Chondrocyte (in vitro differentiated cells): ENCODE measurements at regions not wholly inside any gene's neighbourhood (a gene's known extent, or its start where the extent isn't known, plus 50 kb on each side); places are given as distances from the start of the nearest gene placed in this dataset.

Experiments used
- DNase-seq: peaks from one replicate; pipeline ENCODE4 v3.0.0; 2021; ENCODE audit warnings: mixed read lengths, low spot score
- H3K27ac Mint-ChIP-seq: one replicate; pipeline ENCODE4 v1.8.0; 2021; ENCODE audit warnings: mild to moderate bottlenecking, moderate library complexity, mixed read lengths; ENCODE audit not compliant: unreplicated experiment
- H3K27me3 Mint-ChIP-seq: 2 replicates; pipeline ENCODE4 v1.8.0; 2021; ENCODE audit warnings: low read depth, mixed read lengths
- H3K36me3 Mint-ChIP-seq: 2 replicates; pipeline ENCODE4 v1.8.0; 2021; ENCODE audit warnings: low read depth, mixed read lengths
- H3K4me1 Mint-ChIP-seq: 2 replicates; pipeline ENCODE4 v1.8.0; 2021; ENCODE audit warnings: low read depth, mild to moderate bottlenecking, mixed read lengths
- H3K4me3 Mint-ChIP-seq: one replicate; pipeline ENCODE4 v1.8.0; 2021; ENCODE audit warnings: mild to moderate bottlenecking, moderate library complexity, mixed read lengths; ENCODE audit not compliant: unreplicated experiment
- H3K9me3 Mint-ChIP-seq: 2 replicates; pipeline ENCODE4 v1.8.0; 2021; ENCODE audit warnings: low read depth, mixed read lengths
- CTCF ChIP-seq: fragments of 200-600 bp; sonication (generic); IDR thresholded peaks from 2 replicates; pipeline ENCODE4 v1.5.0; 2021; ENCODE audit warnings: antibody characterized with exemption, mild to moderate bottlenecking, moderate library complexity

- Mint-ChIP-seq H3K4me3 (no peak overlapping the region), H3K4me1 (peaks cover 14% of the 10 kb centered on the region), H3K27me3 (peaks cover 19% of the 10 kb centered on the region), H3K9me3 (no peaks in the 10 kb centered on the region), H3K27ac (no peak overlapping the region), H3K36me3 (no peaks in the 10 kb centered on the region)
- peak; percentile 71 for DNase-seq
- TF ChIP-seq CTCF = no peak
Measured at GRCh38 chr4:3706565-3707422, 59.4 kb upstream of the ADRA2C start.

GRCh38 chr4:3706111-3706511 is 60.1 kb upstream of the ADRA2C start:
- Mint-ChIP-seq H3K27ac (no peak overlapping the region), H3K36me3 (no peaks in the 10 kb centered on the region), H3K9me3 (no peaks in the 10 kb centered on the region), H3K27me3 (peaks cover 19% of the 10 kb centered on the region), H3K4me3 (no peak overlapping the region), H3K4me1 (peaks cover 14% of the 10 kb centered on the region)
- peak; percentile 81 for DNase-seq
- no peak for TF ChIP-seq CTCF

GRCh38 chr4:3705236-3705987 is 60.8 kb upstream of the ADRA2C start:
- H3K4me1 Mint-ChIP-seq = peaks cover 14% of the 10 kb centered on the region
- DNase-seq = peak; percentile 61
- no peak overlapping the region for H3K4me3 Mint-ChIP-seq
- H3K27ac Mint-ChIP-seq = no peak overlapping the region
- H3K36me3 Mint-ChIP-seq = no peaks in the 10 kb centered on the region
- TF ChIP-seq CTCF = no peak
- peaks cover 22% of the 10 kb centered on the region for H3K27me3 Mint-ChIP-seq
- H3K9me3 Mint-ChIP-seq = no peaks in the 10 kb centered on the region

- DNase-seq = peak; percentile 59
- H3K36me3 Mint-ChIP-seq = no peaks in the 10 kb centered on the region
- no peak overlapping the region for H3K4me3 Mint-ChIP-seq
- H3K27ac Mint-ChIP-seq = no peak overlapping the region
- no peaks in the 10 kb centered on the region for H3K9me3 Mint-ChIP-seq
- no peak for TF ChIP-seq CTCF
- H3K27me3 Mint-ChIP-seq = peaks cover 24% of the 10 kb centered on the region
- H3K4me1 Mint-ChIP-seq = peaks cover 11% of the 10 kb centered on the region
Measured at GRCh38 chr4:3704669-3705068, 61.5 kb upstream of the ADRA2C start.

GRCh38 chr4:3703677-3704521 is 62.3 kb upstream of the ADRA2C start:
- Mint-ChIP-seq H3K4me1 (peaks cover 11% of the 10 kb centered on the region), H3K27me3 (peaks cover 27% of the 10 kb centered on the region), H3K27ac (no peak overlapping the region), H3K36me3 (no peaks in the 10 kb centered on the region), H3K4me3 (no peak overlapping the region), H3K9me3 (no peaks in the 10 kb centered on the region)
- no peak for TF ChIP-seq CTCF
- DNase-seq = peak; percentile 77
